ENCODE measurements at regions not wholly inside any gene's neighbourhood (a gene's known extent, or its start where the extent isn't known, plus 50 kb on each side); places are given as distances from the start of the nearest gene placed in this dataset.
"Not testable (repeated sequence)": the region's sequence is repeated elsewhere in the genome, so short reads cannot be mapped to it uniquely, and the experiment has no call there.

DNA sequence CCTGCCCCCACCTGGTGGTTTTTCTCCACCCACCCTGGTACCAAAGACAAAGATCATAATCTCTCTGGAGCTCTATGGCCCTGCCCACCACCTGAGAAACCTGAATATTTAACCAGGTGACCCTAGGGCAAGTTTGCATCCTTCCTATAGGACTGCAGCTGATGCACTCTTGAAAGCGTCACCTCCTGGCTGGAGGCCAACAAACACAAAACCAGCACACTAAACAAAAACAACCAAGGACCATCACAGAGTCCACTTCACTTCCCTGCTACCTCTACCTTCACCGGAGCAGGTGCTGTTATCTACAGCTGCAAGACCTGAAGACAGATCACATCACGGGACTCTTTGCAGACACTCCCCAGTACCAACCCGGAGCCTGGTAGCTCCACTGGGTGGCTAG is 296.7 kb upstream of the FGF13 start:
- H4K20me1 ChIP-seq (ENCODE audit: low read length): no peaks in the 10 kb centered on the region
- no peaks in the 10 kb centered on the region for H3K27me3 ChIP-seq (ENCODE audit: low read length)
- H3K4me2 ChIP-seq (ENCODE audit: low read length): no peak overlapping the region
- no peaks in the 10 kb centered on the region for H3K36me3 ChIP-seq (ENCODE audit: low read depth, low read length)
- no peaks in the 10 kb centered on the region for H3K4me1 ChIP-seq (ENCODE audit: insufficient read depth, low read length)
- no peak overlapping the region for H3K9ac ChIP-seq (ENCODE audit: low read length)
- TF ChIP-seq, protein P1, sequence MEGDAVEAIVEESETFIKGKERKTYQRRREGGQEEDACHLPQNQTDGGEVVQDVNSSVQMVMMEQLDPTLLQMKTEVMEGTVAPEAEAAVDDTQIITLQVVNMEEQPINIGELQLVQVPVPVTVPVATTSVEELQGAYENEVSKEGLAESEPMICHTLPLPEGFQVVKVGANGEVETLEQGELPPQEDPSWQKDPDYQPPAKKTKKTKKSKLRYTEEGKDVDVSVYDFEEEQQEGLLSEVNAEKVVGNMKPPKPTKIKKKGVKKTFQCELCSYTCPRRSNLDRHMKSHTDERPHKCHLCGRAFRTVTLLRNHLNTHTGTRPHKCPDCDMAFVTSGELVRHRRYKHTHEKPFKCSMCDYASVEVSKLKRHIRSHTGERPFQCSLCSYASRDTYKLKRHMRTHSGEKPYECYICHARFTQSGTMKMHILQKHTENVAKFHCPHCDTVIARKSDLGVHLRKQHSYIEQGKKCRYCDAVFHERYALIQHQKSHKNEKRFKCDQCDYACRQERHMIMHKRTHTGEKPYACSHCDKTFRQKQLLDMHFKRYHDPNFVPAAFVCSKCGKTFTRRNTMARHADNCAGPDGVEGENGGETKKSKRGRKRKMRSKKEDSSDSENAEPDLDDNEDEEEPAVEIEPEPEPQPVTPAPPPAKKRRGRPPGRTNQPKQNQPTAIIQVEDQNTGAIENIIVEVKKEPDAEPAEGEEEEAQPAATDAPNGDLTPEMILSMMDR (conservative IDR thresholded peaks at IDR 0.05; ENCODE audit: low read depth, low read length): no peak
- TF ChIP-seq EZH2 (IDR thresholded peaks at IDR 0.05; ENCODE audit: low read length, unreplicated experiment) (no peak), EZH2phosphoT487 (IDR thresholded peaks at IDR 0.05; ENCODE audit: borderline replicate concordance, low read length) (no peak)
- H2AFZ ChIP-seq (ENCODE audit: low read length): no peak overlapping the region
- H3K79me2 ChIP-seq (ENCODE audit: low read length): no peaks in the 10 kb centered on the region
- no TSS peak for BruUV-seq (replicated peaks)
- no peaks in the 10 kb centered on the region for H3K9me3 ChIP-seq (ENCODE audit: low read length)
- H3K27ac ChIP-seq (ENCODE audit: low read length): no peak overlapping the region
- no peak for DNase-seq
- H3K4me3 ChIP-seq (ENCODE audit: low read length): no peak overlapping the region
- H3F3A ChIP-seq (ENCODE audit: low read length, unreplicated experiment): no peaks in the 10 kb centered on the region
- H3K9me2 ChIP-seq (replicated peaks; ENCODE audit: low read length): no peaks in the 10 kb centered on the region
- ChIA-PET POLR2A (ENCODE audit: unreplicated experiment) (no interaction called here), CTCF (no interaction called here)
- no peak for ATAC-seq
- intact Hi-C loops (cut with micrococcal nuclease): no loop called here

- H4K20me1 ChIP-seq (ENCODE audit: low read length); H3K4me2 ChIP-seq (ENCODE audit: low read length); BruUV-seq (replicated peaks); H3K79me2 ChIP-seq (ENCODE audit: low read length); ATAC-seq; H3K9me2 ChIP-seq (replicated peaks; ENCODE audit: low read length); H3K36me3 ChIP-seq (ENCODE audit: low read depth, low read length); H3K4me3 ChIP-seq (ENCODE audit: low read length); H3K9me3 ChIP-seq (ENCODE audit: low read length); H3K27ac ChIP-seq (ENCODE audit: low read length); DNase-seq; CTCF ChIA-PET; H3K4me1 ChIP-seq (ENCODE audit: insufficient read depth, low read length); H2AFZ ChIP-seq (ENCODE audit: low read length); H3F3A ChIP-seq (ENCODE audit: low read length, unreplicated experiment); H3K9ac ChIP-seq (ENCODE audit: low read length); intact Hi-C loops (cut with micrococcal nuclease); H3K27me3 ChIP-seq (ENCODE audit: low read length); POLR2A ChIA-PET (ENCODE audit: unreplicated experiment): not testable (repeated sequence)
Measured at GRCh38 chrX:139003856-139004527, 292.5 kb upstream of the FGF13 start.

DNA sequence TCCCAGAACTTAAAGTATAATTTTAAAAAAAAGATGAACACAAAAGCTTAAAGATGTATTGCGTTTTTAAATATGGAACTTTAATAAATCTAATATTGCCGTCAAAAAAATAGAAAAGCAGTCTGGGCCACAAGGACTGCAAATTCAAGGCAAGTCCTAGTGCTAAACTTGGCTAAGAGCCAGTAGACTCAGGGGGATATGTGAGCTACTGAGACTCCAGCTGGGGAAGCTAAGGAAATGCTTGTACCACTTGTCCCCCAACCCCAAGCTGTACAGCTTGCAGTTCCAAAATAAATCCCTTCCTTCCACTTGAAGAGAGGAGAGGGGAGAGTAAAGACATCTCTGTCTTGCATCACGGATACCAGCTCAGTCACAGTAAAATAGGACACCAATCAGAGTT is 290.8 kb upstream of the FGF13 start:
- no peaks in the 10 kb centered on the region for H3K79me2 ChIP-seq (ENCODE audit: low read length)
- no TSS peak for BruUV-seq (replicated peaks)
- TF ChIP-seq, protein P1 (conservative IDR thresholded peaks at IDR 0.05; ENCODE audit: low read depth, low read length): no peak
- TF ChIP-seq EZH2phosphoT487 (IDR thresholded peaks at IDR 0.05; ENCODE audit: borderline replicate concordance, low read length) (no peak), EZH2 (IDR thresholded peaks at IDR 0.05; ENCODE audit: low read length, unreplicated experiment) (no peak)
- ChIA-PET CTCF (no interaction called here), POLR2A (ENCODE audit: unreplicated experiment) (no interaction called here)
- H3K36me3 ChIP-seq (ENCODE audit: low read depth, low read length): no peaks in the 10 kb centered on the region
- H3K4me1 ChIP-seq (ENCODE audit: insufficient read depth, low read length): no peaks in the 10 kb centered on the region
- no peak overlapping the region for H3K27ac ChIP-seq (ENCODE audit: low read length)
- no peak for DNase-seq
- no peaks in the 10 kb centered on the region for H3K9me3 ChIP-seq (ENCODE audit: low read length)
- no peaks in the 10 kb centered on the region for H3K9me2 ChIP-seq (replicated peaks; ENCODE audit: low read length)
- H2AFZ ChIP-seq (ENCODE audit: low read length): no peak overlapping the region
- no peaks in the 10 kb centered on the region for H3F3A ChIP-seq (ENCODE audit: low read length, unreplicated experiment)
- intact Hi-C loops (cut with micrococcal nuclease): no loop called here
- no peaks in the 10 kb centered on the region for H4K20me1 ChIP-seq (ENCODE audit: low read length)
- no peak for ATAC-seq
- no peaks in the 10 kb centered on the region for H3K27me3 ChIP-seq (ENCODE audit: low read length)
- H3K9ac ChIP-seq (ENCODE audit: low read length): no peak overlapping the region
- no peak overlapping the region for H3K4me2 ChIP-seq (ENCODE audit: low read length)
- H3K4me3 ChIP-seq (ENCODE audit: low read length): no peak overlapping the region
